Peyer's patch (tissue), 4 donors: ENCODE measurements at regions not wholly inside any gene's neighbourhood (a gene's known extent, or its start where the extent isn't known, plus 50 kb on each side); places are given as distances from the start of the nearest gene placed in this dataset.

ENCODE experiments used
- POLR2A ChIP-seq, 2 donors: fragments of 450-650 bp; IDR thresholded peaks; one replicate each; pipeline ENCODE4 v1.5.1; 2017; ENCODE audit warnings: antibody characterized with exemption in 2 of 2, mild to moderate bottlenecking in 2 of 2, moderate library complexity in 2 of 2
- TF ChIP-seq, protein P1 (sequence below), 6 experiments: fragments of 450-650 bp in 4 of 6; fragments of 200-600 bp in 2 of 6; sonication (generic) in 1 of 6; IDR thresholded peaks; one replicate each; pipeline ENCODE4 v1.5.1; 2017 to 2019; ENCODE audit warnings: antibody characterized with exemption in 6 of 6, mild to moderate bottlenecking in 3 of 6, moderate library complexity in 1 of 6

DNA sequence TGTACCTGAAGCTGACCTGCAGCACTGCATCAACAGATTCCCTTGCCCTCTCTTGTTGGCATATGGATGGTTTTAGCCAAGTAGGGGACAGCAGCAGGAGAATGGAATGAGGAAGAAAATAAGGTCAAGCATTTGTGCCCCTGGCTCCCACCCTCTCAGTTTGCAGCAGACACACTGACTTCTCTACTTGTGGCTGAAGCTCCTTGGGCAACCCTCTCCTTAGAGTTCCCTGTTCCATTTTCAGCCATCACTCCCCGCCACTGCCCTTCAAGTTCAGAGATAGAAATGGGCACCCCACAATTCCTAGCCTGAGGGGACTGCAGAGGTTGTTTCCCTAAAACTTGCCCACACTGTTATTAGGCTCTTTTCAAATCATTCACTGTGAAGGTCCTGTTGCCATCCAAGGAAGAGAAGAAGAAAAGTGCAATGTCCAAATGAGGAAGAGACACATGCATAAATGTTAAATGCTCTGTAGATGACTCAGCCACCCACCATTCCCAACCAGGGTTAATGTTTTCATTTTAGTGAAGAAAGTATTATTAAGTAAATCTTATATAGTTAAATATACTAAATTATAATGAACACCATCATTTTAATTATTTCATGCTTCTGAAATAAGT lies 295.9 kb upstream of the UBE2E2 start:
- TF ChIP-seq, protein P1, sequence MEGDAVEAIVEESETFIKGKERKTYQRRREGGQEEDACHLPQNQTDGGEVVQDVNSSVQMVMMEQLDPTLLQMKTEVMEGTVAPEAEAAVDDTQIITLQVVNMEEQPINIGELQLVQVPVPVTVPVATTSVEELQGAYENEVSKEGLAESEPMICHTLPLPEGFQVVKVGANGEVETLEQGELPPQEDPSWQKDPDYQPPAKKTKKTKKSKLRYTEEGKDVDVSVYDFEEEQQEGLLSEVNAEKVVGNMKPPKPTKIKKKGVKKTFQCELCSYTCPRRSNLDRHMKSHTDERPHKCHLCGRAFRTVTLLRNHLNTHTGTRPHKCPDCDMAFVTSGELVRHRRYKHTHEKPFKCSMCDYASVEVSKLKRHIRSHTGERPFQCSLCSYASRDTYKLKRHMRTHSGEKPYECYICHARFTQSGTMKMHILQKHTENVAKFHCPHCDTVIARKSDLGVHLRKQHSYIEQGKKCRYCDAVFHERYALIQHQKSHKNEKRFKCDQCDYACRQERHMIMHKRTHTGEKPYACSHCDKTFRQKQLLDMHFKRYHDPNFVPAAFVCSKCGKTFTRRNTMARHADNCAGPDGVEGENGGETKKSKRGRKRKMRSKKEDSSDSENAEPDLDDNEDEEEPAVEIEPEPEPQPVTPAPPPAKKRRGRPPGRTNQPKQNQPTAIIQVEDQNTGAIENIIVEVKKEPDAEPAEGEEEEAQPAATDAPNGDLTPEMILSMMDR (IDR thresholded peaks at IDR 0.05): no peak
- TF ChIP-seq POLR2A (IDR thresholded peaks at IDR 0.05): no peak
